ENCODE measurements at regions not wholly inside any gene's neighbourhood (a gene's known extent, or its start where the extent isn't known, plus 50 kb on each side); places are given as distances from the start of the nearest gene placed in this dataset.

- H3K27me3 ChIP-seq (ENCODE audit: insufficient read depth, low read length), result no peaks in the 10 kb centered on the region
- H3F3A ChIP-seq (ENCODE audit: insufficient read depth, low read length), result no peaks in the 10 kb centered on the region
- H3K4me2 ChIP-seq (ENCODE audit: low read length), result no peak overlapping the region
- H3K4me1 ChIP-seq (ENCODE audit: insufficient read depth, low read length, severe bottlenecking), result no peaks in the 10 kb centered on the region
- H3K9me2 ChIP-seq (ENCODE audit: low read depth, low read length), result no peaks in the 10 kb centered on the region
- H3K36me3 ChIP-seq (ENCODE audit: insufficient read depth, low read length), result no peaks in the 10 kb centered on the region
- no peaks in the 10 kb centered on the region for H3K79me2 ChIP-seq (ENCODE audit: insufficient read depth, low read length)
- no peak for TF ChIP-seq EZH2 (IDR thresholded peaks at IDR 0.05; ENCODE audit: borderline replicate concordance, low read length)
- TF ChIP-seq, protein P1, sequence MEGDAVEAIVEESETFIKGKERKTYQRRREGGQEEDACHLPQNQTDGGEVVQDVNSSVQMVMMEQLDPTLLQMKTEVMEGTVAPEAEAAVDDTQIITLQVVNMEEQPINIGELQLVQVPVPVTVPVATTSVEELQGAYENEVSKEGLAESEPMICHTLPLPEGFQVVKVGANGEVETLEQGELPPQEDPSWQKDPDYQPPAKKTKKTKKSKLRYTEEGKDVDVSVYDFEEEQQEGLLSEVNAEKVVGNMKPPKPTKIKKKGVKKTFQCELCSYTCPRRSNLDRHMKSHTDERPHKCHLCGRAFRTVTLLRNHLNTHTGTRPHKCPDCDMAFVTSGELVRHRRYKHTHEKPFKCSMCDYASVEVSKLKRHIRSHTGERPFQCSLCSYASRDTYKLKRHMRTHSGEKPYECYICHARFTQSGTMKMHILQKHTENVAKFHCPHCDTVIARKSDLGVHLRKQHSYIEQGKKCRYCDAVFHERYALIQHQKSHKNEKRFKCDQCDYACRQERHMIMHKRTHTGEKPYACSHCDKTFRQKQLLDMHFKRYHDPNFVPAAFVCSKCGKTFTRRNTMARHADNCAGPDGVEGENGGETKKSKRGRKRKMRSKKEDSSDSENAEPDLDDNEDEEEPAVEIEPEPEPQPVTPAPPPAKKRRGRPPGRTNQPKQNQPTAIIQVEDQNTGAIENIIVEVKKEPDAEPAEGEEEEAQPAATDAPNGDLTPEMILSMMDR (IDR thresholded peaks at IDR 0.05; ENCODE audit: low read length), result no peak
- H3K9ac ChIP-seq (ENCODE audit: low read length), result no peak overlapping the region
- no peak overlapping the region for H2AFZ ChIP-seq (ENCODE audit: low read length)
- H3K27ac ChIP-seq (ENCODE audit: low read depth, low read length, poor library complexity, severe bottlenecking), result no peak overlapping the region
- H4K20me1 ChIP-seq (ENCODE audit: insufficient read depth, low read length), result no peaks in the 10 kb centered on the region
- no peaks in the 10 kb centered on the region for H3K9me3 ChIP-seq (ENCODE audit: low read length)
- H3K4me3 ChIP-seq (ENCODE audit: low read depth, low read length, poor library complexity, severe bottlenecking), result no peak overlapping the region
Measured at GRCh38 chr11:8759634-8760033, 77.0 kb downstream of the RPL27A start.

DNA sequence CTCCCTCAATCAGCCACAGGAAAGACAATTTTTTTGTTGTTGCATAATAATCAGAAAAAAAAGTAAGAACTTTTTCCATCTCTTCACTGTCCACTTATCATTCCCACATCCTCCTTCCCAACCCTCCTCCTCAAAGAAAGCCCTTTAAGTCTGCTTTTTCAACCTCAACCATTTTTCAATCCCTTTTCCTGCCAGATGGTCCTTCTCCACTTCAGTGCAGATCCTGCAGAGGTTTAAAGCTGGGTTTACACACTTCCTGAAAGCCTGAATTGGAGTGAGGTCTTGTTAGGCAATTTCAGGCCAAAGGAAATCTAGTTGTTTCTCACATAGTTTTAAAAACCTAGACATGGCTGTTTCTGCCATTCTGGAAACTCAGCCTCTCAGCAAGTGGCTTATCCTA is 78.3 kb downstream of the RPL27A start:
- H3K9ac ChIP-seq (ENCODE audit: low read length), result no peak overlapping the region
- H3K9me3 ChIP-seq (ENCODE audit: low read length), result no peaks in the 10 kb centered on the region
- H3K9me2 ChIP-seq (ENCODE audit: low read depth, low read length), result no peaks in the 10 kb centered on the region
- H3K36me3 ChIP-seq (ENCODE audit: insufficient read depth, low read length), result no peaks in the 10 kb centered on the region
- H3K27me3 ChIP-seq (ENCODE audit: insufficient read depth, low read length), result no peaks in the 10 kb centered on the region
- H3K27ac ChIP-seq (ENCODE audit: low read depth, low read length, poor library complexity, severe bottlenecking), result no peak overlapping the region
- no peak for TF ChIP-seq EZH2 (IDR thresholded peaks at IDR 0.05; ENCODE audit: borderline replicate concordance, low read length)
- TF ChIP-seq, protein P1 (IDR thresholded peaks at IDR 0.05; ENCODE audit: low read length), result no peak
- H3F3A ChIP-seq (ENCODE audit: insufficient read depth, low read length), result no peaks in the 10 kb centered on the region
- H3K4me3 ChIP-seq (ENCODE audit: low read depth, low read length, poor library complexity, severe bottlenecking), result no peak overlapping the region
- no peaks in the 10 kb centered on the region for H4K20me1 ChIP-seq (ENCODE audit: insufficient read depth, low read length)
- H3K79me2 ChIP-seq (ENCODE audit: insufficient read depth, low read length), result no peaks in the 10 kb centered on the region
- H2AFZ ChIP-seq (ENCODE audit: low read length), result no peak overlapping the region
- no peaks in the 10 kb centered on the region for H3K4me1 ChIP-seq (ENCODE audit: insufficient read depth, low read length, severe bottlenecking)
- H3K4me2 ChIP-seq (ENCODE audit: low read length), result no peak overlapping the region

GRCh38 chr11:8763070-8763685 is 80.6 kb downstream of the RPL27A start:
- H2AFZ ChIP-seq (ENCODE audit: low read length), result no peak overlapping the region
- H3K4me2 ChIP-seq (ENCODE audit: low read length), result no peak overlapping the region
- no peaks in the 10 kb centered on the region for H3F3A ChIP-seq (ENCODE audit: insufficient read depth, low read length)
- no peak for TF ChIP-seq EZH2 (IDR thresholded peaks at IDR 0.05; ENCODE audit: borderline replicate concordance, low read length)
- TF ChIP-seq, protein P1 (IDR thresholded peaks at IDR 0.05; ENCODE audit: low read length), result no peak
- no peak overlapping the region for H3K4me3 ChIP-seq (ENCODE audit: low read depth, low read length, poor library complexity, severe bottlenecking)
- no peaks in the 10 kb centered on the region for H3K27me3 ChIP-seq (ENCODE audit: insufficient read depth, low read length)
- no peaks in the 10 kb centered on the region for H4K20me1 ChIP-seq (ENCODE audit: insufficient read depth, low read length)
- H3K9me2 ChIP-seq (ENCODE audit: low read depth, low read length), result no peaks in the 10 kb centered on the region
- H3K36me3 ChIP-seq (ENCODE audit: insufficient read depth, low read length), result no peaks in the 10 kb centered on the region
- no peaks in the 10 kb centered on the region for H3K4me1 ChIP-seq (ENCODE audit: insufficient read depth, low read length, severe bottlenecking)
- H3K9ac ChIP-seq (ENCODE audit: low read length), result no peak overlapping the region
- H3K79me2 ChIP-seq (ENCODE audit: insufficient read depth, low read length), result no peaks in the 10 kb centered on the region
- no peaks in the 10 kb centered on the region for H3K9me3 ChIP-seq (ENCODE audit: low read length)
- H3K27ac ChIP-seq (ENCODE audit: low read depth, low read length, poor library complexity, severe bottlenecking), result no peak overlapping the region
